SK-N-SH (cell line): ENCODE measurements at regions not wholly inside any gene's neighbourhood (a gene's known extent, or its start where the extent isn't known, plus 50 kb on each side); places are given as distances from the start of the nearest gene placed in this dataset.

Source experiments
- CTCF ChIA-PET: fragments of 300-600, 350-600 bp; formaldehyde crosslinking; extraction: SDS; loops from one replicate; lab custom pipeline; 2021; lab: Yijun Ruan, JAX
- POLR2A ChIA-PET: fragments of 350-600 bp; sonication (Branson Sonifier 250); formaldehyde crosslinking; extraction: SDS; loops from one replicate; lab custom pipeline; 2020; ENCODE audit warnings: antibody characterized with exemption, inconsistent platforms; lab: Yijun Ruan, JAX
- DNase-seq: peaks from one replicate; pipeline ENCODE4 v3.0.0; 2012
- H2AFZ ChIP-seq: fragments of 200-600 bp; sonication (generic); 2 replicates; pipeline ENCODE4 v1.8.1; 2016; ENCODE audit warnings: antibody characterized with exemption, mild to moderate bottlenecking, low read depth
- H3F3A ChIP-seq: fragments of 200-600 bp; sonication (generic); replicated peaks from 2 replicates; pipeline ENCODE3; 2016; ENCODE audit warnings: antibody characterized with exemption, mild to moderate bottlenecking; ENCODE audit not compliant: insufficient read depth
- H3K27ac ChIP-seq, 2 experiments: fragments of 200-500 bp in 1 of 2; fragments of 200-600 bp in 1 of 2; sonication (Bioruptor generic) in 1 of 2; sonication (generic), shearing (Covaris generic) in 1 of 2; 2 replicates each; pipeline versions ENCODE4 v1.5.1 to v1.6.1; 2014 to 2016; ENCODE audit warnings: low read depth in 2 of 2, inconsistent platforms in 1 of 2, low read length in 1 of 2, mild to moderate bottlenecking in 1 of 2, mixed read lengths in 1 of 2
- H3K27me3 ChIP-seq: fragments of 200-600 bp; sonication (generic), shearing (Covaris generic); 2 replicates; pipeline ENCODE4 v1.6.1; 2016; ENCODE audit warnings: mixed run types; ENCODE audit not compliant: insufficient read depth
- H3K36me3 ChIP-seq, 2 experiments: fragments of 200-500 bp in 1 of 2; fragments of 200-600 bp in 1 of 2; sonication (Bioruptor generic) in 1 of 2; sonication (generic) in 1 of 2; replicated peaks in 1 of 2; 2 replicates each; pipeline versions ENCODE3 to v1.5.1; 2014 to 2016; ENCODE audit warnings: low read length in 1 of 2, mild to moderate bottlenecking in 1 of 2; ENCODE audit not compliant: insufficient read depth in 2 of 2, control insufficient read depth in 1 of 2
- H3K4me1 ChIP-seq, 2 experiments: fragments of 200-500 bp in 1 of 2; fragments of 200-600 bp in 1 of 2; sonication (Bioruptor generic) in 1 of 2; sonication (generic), shearing (Covaris generic) in 1 of 2; 2 replicates each; pipeline versions ENCODE4 v1.5.1 to v1.6.1; 2014 to 2016; ENCODE audit warnings: low read depth in 1 of 2, low read length in 1 of 2, mixed run types in 1 of 2; ENCODE audit not compliant: insufficient read depth in 2 of 2, control insufficient read depth in 1 of 2
- H3K4me2 ChIP-seq: fragments of 200-600 bp; sonication (generic), shearing (Covaris generic); 2 replicates; pipeline ENCODE4 v1.6.1; 2017; ENCODE audit warnings: mixed run types
- H3K4me3 ChIP-seq, 2 experiments: fragments of 200-500 bp in 1 of 2; fragments of 200-600 bp in 1 of 2; sonication (Bioruptor generic) in 1 of 2; sonication (generic), shearing (Covaris generic) in 1 of 2; 2 replicates each; pipeline versions ENCODE4 v1.5.1 to v1.8.1; 2014 to 2016; ENCODE audit warnings: low read depth in 2 of 2, inconsistent platforms in 1 of 2, low read length in 1 of 2, mild to moderate bottlenecking in 1 of 2, mixed read lengths in 1 of 2, moderate library complexity in 1 of 2
- H3K79me2 ChIP-seq: fragments of 200-600 bp; sonication (generic); 2 replicates; pipeline ENCODE4 v1.8.1; 2017; ENCODE audit warnings: mild to moderate bottlenecking; ENCODE audit not compliant: insufficient read depth
- H3K9ac ChIP-seq: fragments of 200-600 bp; sonication (generic); 2 replicates; pipeline ENCODE4 v1.6.1; 2017; ENCODE audit warnings: mixed run types
- H3K9me2 ChIP-seq: fragments of 200-600 bp; sonication (generic); 2 replicates; pipeline ENCODE4 v1.6.1; 2017; ENCODE audit warnings: mixed run types
- H3K9me3 ChIP-seq: fragments of 200-600 bp; sonication (generic); 2 replicates; pipeline ENCODE4 v1.6.1; 2017; ENCODE audit warnings: mixed run types, mild to moderate bottlenecking, moderate library complexity
- H4K20me1 ChIP-seq: fragments of 200-600 bp; sonication (generic); 2 replicates; pipeline ENCODE4 v1.6.1; 2017; ENCODE audit warnings: mild to moderate bottlenecking, mixed run types; ENCODE audit not compliant: insufficient read depth
- CHD2 ChIP-seq: fragments of 150-350 bp; IDR thresholded peaks from 2 replicates; pipeline ENCODE4 v1.6.1; 2018; ENCODE audit warnings: low read length; ENCODE audit not compliant: partially characterized antibody
- ELF1 ChIP-seq: IDR thresholded peaks from 2 replicates; pipeline ENCODE4 v1.4.0; 2012
- EP300 ChIP-seq, 2 experiments: IDR thresholded peaks; 2 replicates each; pipeline versions ENCODE4 v1.4.0 to v1.6.1; 2012; ENCODE audit warnings: borderline replicate concordance in 1 of 2, low read depth in 1 of 2, low read length in 1 of 2
- FOSL2 ChIP-seq: IDR thresholded peaks from 2 replicates; pipeline ENCODE4 v1.4.0; 2012; ENCODE audit warnings: low read depth, mild to moderate bottlenecking, moderate library complexity, borderline replicate concordance
- MXI1 ChIP-seq: IDR thresholded peaks from 2 replicates; pipeline ENCODE4 v1.6.1; 2012; ENCODE audit warnings: mild to moderate bottlenecking, low read depth, low read length, improper control_type of control experiment
- NFIC ChIP-seq: IDR thresholded peaks from 2 replicates; pipeline ENCODE4 v1.4.0; 2012; ENCODE audit warnings: borderline replicate concordance
- NRF1 ChIP-seq: IDR thresholded peaks from 2 replicates; pipeline ENCODE4 v1.6.1; 2012; ENCODE audit warnings: low read depth, mild to moderate bottlenecking, low read length
- REST ChIP-seq: IDR thresholded peaks from 2 replicates; pipeline ENCODE4 v1.6.1; 2012; ENCODE audit warnings: mild to moderate bottlenecking, low read depth, low read length, moderate library complexity
- TEAD4 ChIP-seq: IDR thresholded peaks from 2 replicates; pipeline ENCODE4 v1.4.0; 2012; ENCODE audit warnings: mild to moderate bottlenecking, borderline replicate concordance; ENCODE audit not compliant: insufficient read depth
- USF1 ChIP-seq: IDR thresholded peaks from 2 replicates; pipeline ENCODE4 v1.4.0; 2012; ENCODE audit warnings: low read depth, borderline replicate concordance
- ZBTB33 ChIP-seq: IDR thresholded peaks from 2 replicates; pipeline ENCODE4 v1.4.0; 2012; ENCODE audit warnings: low read depth, borderline replicate concordance
- WGBS: methylation state at CpG from one replicate; pipeline ENCODE4 v1.1.6; 2017; ENCODE audit warnings: low lambda C conversion rate; 5-methylcytosine and 5-hydroxymethylcytosine counted together

GRCh38 chr1:56169856-56170255, 409.5 kb downstream of the PLPP3 start:
- no peak for DNase-seq
- no peak overlapping the region for H3K4me3 ChIP-seq
- H3K9ac ChIP-seq = no peak overlapping the region
- no peaks in the 10 kb centered on the region for H3K9me2 ChIP-seq
- H3K36me3 ChIP-seq = no peaks in the 10 kb centered on the region
- no peaks in the 10 kb centered on the region for H3K27me3 ChIP-seq
- H3K9me3 ChIP-seq = no peaks in the 10 kb centered on the region
- H4K20me1 ChIP-seq = no peaks in the 10 kb centered on the region
- peaks cover 0 to 16% of the 10 kb centered on the region in 2 experiments for H3K4me1 ChIP-seq
- H3F3A ChIP-seq = peaks cover 4% of the 10 kb centered on the region
- H3K79me2 ChIP-seq = no peaks in the 10 kb centered on the region
- TF ChIP-seq TEAD4 (no peak), FOSL2 (peak; percentile 10; the same call in 1 of the 2 replicates), MXI1 (no peak), ZBTB33 (no peak), ELF1 (no peak)
- peak overlapping the region; percentile 27 to 55; a peak in 3 of 4 replicates for H3K27ac ChIP-seq
- POLR2A ChIA-PET = no interaction called here
- 10% methylated on average over 1 of the region's 1 CpG for WGBS
- H3K4me2 ChIP-seq = no peak overlapping the region
- H2AFZ ChIP-seq = no peak overlapping the region
- CTCF ChIA-PET = interaction anchor here (0.9 kb wide), 1 partner anchor 407 kb away, joined by 3 read pairs; no protein-coding TSS in a partner anchor

GRCh38 chr1:56168176-56168575, 411.2 kb downstream of the PLPP3 start:
- Histone ChIP-seq H3K9me3 (no peaks in the 10 kb centered on the region), H3K9ac (no peak overlapping the region), H3K9me2 (no peaks in the 10 kb centered on the region), H3F3A (peaks cover 4% of the 10 kb centered on the region), H2AFZ (no peak overlapping the region), H3K27ac (no peak overlapping the region; a peak in 1 of 4 replicates), H3K4me1 (peaks cover 0 to 16% of the 10 kb centered on the region in 2 experiments; a peak in 3 of 4 replicates), H3K4me3 (no peak overlapping the region), H3K79me2 (no peaks in the 10 kb centered on the region), H3K36me3 (no peaks in the 10 kb centered on the region), H4K20me1 (no peaks in the 10 kb centered on the region), H3K27me3 (no peaks in the 10 kb centered on the region), H3K4me2 (no peak overlapping the region)
- no peak for TF ChIP-seq REST
- TF ChIP-seq USF1 = no peak
- TF ChIP-seq CHD2 = no peak
- no peak for TF ChIP-seq NFIC
- TF ChIP-seq EP300 (IDR thresholded peaks at IDR 0.05; ENCODE audit: borderline replicate concordance in 1 of 2, low read depth in 1 of 2, low read length in 1 of 2) = no peak
- TF ChIP-seq ELF1 = no peak
- TF ChIP-seq NRF1 = no peak
- ChIA-PET CTCF (interaction anchor here (0.6 to 1.4 kb wide), 2 partner anchors 9 to 453 kb away, joined by 3 read pairs; no protein-coding TSS in a partner anchor), POLR2A (no interaction called here)
- DNase-seq = no peak
- WGBS = 81% methylated on average over 2 of the region's 2 CpGs
